DMS79 (cell line): ENCODE measurements at regions not wholly inside any gene's neighbourhood (a gene's known extent, or its start where the extent isn't known, plus 50 kb on each side); places are given as distances from the start of the nearest gene placed in this dataset.
"Not testable (repeated sequence)": the region's sequence is repeated elsewhere in the genome, so short reads cannot be mapped to it uniquely, and the experiment has no call there.

Experiments used
- DNase-seq: peaks from one replicate; lab custom pipeline; 2025; lab: John Stamatoyannopoulos, UW

DNA sequence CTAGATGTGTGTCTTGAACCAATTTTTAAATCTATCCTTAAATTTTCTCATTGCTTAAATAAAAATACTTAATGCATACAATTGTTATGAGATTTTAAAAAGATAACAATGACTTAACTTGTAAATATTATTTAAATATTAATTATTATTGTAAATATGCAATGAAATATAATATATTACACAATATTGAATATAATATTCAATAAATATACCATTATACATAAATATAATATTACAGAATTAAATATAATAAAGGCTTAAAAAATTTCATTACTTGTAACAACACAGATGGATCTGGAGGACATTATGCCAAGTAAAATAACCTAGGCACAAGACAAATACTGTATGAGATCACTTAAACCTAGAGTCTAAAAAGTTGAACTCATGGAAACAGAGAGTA lies 1532.3 kb downstream of the PCDH9 start:
- no peak for DNase-seq

- DNase-seq = no peak
These were observed 1550.9 kb downstream of the PCDH9 start for GRCh38 chr13:65679240-65679639.

- DNase-seq = no peak
These were observed 1552.2 kb downstream of the PCDH9 start for GRCh38 chr13:65677906-65678305.

DNA sequence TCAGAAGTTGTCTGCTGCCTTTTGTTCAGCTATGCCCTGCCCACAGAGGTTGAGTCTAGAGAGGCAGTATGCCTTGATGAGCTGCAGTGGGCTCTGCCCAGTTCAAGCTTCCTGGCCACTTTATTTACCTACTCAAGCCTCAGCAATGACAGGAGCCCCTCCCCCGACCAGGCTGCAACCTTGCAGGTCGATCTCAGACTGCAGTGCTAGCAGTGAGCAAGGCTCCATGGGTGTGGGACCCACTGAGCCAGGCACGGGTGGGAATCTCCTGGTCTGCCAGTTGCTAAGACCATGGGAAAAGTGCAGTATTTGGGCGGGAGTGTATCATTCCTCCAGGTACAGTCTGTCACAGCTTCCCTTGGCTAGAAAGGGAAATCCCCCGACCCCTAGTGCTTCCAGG lies 1554.8 kb downstream of the PCDH9 start:
- DNase-seq = not testable (repeated sequence)

GRCh38 chr13:65670014-65670625 lies 1560.0 kb downstream of the PCDH9 start:
- DNase-seq = no peak

DNA sequence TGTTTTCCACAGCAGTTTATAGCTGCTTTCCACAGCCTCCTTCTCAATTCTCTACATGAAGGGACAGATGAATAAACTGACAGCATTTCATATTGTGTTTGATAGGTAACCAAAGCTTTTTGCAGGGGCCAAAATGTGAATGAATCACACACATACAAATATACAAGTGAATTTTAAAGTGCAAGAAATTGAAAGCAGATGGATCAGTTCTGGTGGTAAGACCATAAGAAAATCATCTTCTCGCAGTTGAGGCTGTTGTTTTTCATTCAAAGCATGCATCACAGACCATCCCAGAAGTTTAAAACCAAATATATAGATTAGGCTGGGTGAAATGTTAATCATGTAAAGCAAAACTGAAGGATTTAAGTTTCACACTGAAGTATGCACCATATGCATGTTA lies 1569.4 kb downstream of the PCDH9 start:
- DNase-seq = no peak

DNA sequence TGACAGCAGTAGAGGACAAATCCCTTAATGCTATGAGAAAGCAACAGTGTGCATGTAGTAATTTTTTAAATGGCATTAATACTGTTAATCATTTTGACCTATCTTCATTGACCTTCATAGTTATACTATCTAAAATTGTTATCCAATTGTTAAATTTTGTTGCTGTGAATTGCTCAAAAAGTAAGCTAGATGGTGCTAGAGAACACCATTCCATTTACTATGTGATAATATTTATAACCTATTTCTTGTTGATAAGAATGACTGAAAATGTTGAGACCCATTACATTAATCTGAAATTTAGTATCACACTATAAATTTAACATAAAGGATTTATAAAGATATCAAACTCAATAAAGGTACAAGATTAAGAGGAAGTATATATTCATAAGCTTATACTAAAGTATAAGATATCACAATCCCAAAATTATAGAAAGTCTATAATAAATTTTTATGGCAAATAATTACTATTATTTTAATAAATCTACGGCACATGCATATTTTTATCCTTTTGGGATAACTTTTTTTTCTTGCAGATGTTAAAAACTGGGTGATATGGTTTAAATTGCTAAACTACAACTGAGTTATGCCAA lies 1573.3 kb downstream of the PCDH9 start:
- no peak for DNase-seq

DNA sequence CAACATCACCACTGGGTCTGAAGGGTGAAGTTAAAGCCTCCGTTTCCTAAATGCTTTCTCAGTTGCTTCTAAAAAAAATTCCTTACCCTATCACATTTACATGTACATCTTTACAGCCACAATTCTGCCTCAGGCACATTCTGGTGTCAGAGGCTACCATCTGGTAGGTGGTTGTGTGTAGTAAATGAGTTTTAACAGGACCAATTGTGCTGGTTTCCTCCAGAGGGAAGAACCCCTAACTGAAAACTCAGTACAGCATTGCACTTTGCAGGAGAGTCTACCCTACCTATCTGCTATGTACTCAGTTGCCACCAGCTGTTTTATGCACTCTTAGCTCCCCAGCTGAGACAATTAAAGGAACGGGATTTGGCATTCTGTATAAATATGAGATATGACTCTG lies 1576.5 kb downstream of the PCDH9 start:
- no peak for DNase-seq

GRCh38 chr13:65650321-65650720 lies 1579.8 kb downstream of the PCDH9 start:
- DNase-seq = no peak

DNA sequence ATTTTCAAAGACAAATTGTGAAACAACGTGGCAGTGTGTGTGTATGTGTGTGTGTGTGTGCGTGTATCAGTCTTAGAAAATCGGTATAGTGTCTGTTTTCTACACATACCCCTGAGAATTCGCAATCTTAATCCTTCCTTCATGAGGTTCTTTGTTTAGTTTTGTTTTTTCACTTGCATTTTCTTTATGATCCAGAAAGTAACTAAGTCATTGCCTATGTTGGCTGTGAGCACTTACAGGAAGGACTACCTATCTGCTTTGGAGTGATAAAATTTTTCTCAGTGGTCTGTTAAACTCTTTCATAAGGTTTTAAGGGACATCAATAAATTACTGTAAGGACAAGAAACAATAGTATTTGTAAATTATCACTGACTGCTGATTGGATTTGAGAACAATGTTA lies 1587.1 kb downstream of the PCDH9 start:
- DNase-seq = no peak

DNA sequence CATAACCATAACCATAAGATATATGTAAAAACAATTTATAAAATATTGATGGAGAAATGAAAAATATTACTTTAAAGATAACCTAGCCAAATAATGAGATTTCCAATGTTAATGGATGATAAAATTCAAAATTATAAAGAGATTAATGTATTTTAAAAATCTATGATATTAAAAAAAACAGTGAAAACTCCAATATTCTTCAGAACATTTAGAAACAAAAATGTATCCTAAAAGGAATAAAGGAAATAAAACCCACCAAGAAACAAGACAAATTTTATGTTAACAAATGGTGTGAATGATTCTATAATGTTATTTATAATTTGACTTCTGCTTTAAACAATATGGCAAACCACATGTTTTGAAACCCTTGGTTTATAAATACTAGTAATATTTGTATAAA lies 1587.8 kb downstream of the PCDH9 start:
- no peak for DNase-seq

GRCh38 chr13:65638572-65639168 lies 1591.5 kb downstream of the PCDH9 start:
- DNase-seq = no peak

DNA sequence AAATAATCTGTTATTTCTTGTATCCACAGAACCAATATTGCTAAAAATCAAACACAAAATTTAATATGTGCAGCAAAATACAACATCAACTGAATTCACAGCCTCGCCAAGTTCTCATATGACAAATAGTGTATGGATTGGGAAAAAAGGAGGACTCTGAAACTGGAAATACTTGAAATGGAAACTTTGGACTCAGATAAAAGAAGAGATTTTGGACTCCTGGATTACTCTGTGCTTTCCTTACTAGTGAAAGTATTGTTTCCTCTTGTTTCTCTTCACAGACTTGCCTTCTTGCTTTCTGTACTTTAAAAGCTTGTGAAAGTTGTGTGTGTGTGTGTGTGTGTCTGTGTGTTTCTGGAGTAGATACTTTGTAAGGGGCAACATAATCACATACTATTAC lies 1596.3 kb downstream of the PCDH9 start:
- DNase-seq = no peak

- DNase-seq = no peak
These were observed 1599.1 kb downstream of the PCDH9 start for GRCh38 chr13:65631078-65631477.

GRCh38 chr13:65629926-65630325 lies 1600.2 kb downstream of the PCDH9 start:
- DNase-seq = no peak

DNA sequence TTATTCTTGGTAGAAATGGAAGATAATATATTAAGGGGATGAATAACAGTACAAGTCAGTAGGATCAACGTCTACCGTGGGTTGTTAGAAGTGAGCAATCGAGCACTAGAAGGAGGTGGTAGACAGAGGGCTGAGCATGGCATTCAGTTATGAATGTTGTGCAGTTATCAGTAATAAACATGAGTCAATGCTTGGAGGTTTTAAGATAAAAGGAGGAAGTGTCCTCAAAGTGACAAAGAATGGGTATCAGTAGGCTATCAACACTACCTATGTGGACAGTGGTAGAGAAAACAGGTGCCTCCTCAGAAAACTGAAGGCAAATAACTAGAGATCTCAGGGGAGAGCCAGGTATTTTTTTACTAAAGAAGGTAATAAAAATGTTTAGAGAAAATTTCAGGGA lies 1607.0 kb downstream of the PCDH9 start:
- DNase-seq = no peak

DNA sequence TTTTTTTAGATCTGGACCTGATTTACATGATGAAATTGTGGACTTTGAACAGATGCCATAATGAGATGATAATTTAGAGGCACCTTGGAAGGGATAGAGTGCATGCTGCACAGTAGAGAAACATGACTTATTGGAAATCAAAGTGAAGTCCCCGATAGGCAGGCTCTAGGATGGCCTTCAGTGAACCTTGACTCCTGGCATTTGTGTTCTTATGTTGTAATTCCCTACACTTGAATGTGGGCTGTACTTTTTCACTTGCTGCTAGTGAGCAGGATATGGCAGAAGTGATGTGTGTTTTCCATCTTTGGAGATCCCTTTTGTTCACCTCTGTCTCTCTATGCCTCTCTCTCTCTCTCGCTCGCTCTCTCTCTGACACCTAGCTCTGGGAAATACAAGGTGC lies 1614.6 kb downstream of the PCDH9 start:
- no peak for DNase-seq

DNA sequence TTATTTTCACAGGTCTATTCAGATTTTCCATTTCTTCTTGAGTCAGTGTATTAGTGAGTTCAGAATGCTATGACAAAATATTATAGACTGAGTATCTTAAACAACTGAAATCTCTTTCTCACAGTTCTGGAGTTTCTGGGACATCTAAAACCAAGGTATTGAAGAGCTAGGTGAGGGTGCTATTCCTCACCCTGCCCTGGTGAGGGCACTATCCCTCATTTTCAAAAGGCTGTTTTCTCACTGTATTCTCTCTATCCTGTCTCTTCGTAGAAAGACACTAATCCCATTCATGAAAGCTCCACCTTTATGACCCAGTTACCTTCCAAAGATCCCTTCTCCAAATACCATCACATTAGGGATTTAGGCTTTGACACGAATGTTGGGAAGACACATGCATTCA lies 1617.1 kb downstream of the PCDH9 start:
- DNase-seq = no peak

DNA sequence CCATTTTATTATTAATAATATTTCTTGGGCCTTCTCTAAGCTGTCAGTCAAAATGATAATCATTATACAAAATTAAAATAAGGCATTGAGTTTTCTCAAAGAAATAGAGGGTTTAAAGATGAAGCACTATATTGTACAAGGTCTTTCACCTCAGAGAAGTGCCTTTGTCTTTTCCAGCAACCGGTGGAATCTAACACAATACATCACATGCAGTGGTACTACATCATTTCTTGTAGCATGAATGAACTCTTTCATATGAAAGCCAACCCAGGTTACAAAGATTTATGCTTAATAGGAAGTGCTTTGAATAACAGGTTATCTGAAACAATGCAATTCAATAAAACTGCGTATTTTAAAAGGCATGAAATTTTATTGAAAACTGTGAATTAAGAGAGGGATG lies 1620.8 kb downstream of the PCDH9 start:
- no peak for DNase-seq

DNA sequence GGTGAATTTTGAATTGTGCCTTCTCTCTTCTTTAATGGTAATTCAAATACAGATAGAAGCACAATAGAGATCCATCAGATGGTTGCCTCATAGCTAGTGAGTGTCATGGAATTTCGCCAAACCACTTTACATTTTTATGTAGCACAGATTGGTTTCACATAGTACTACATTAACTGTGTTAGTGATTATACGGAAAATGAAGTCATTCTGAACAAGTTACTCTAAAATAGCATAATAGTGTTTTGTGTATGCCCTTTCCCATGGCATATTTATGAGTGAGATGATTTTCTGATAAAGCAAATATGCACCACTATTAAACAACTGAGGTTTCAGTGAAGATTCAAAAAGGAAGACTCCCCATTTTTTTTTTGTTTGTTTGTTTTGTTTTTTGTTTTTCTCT lies 1623.5 kb downstream of the PCDH9 start:
- DNase-seq = no peak

GRCh38 chr13:65605396-65605795 lies 1624.7 kb downstream of the PCDH9 start:
- no peak for DNase-seq

- DNase-seq = no peak
These were observed 1627.0 kb downstream of the PCDH9 start for GRCh38 chr13:65603160-65603559.

- no peak for DNase-seq
These were observed 1628.3 kb downstream of the PCDH9 start for GRCh38 chr13:65601855-65602254.

- DNase-seq = no peak
These were observed 1629.4 kb downstream of the PCDH9 start for GRCh38 chr13:65600702-65601101.
